CD14-positive monocyte (primary cell): ENCODE measurements at regions not wholly inside any gene's neighbourhood (a gene's known extent, or its start where the extent isn't known, plus 50 kb on each side); places are given as distances from the start of the nearest gene placed in this dataset.

Source experiments
- DNase-seq, 3 donors: peaks; one replicate each; pipeline ENCODE4 v3.0.0-alpha.2; 2011 to 2022
- H2AFZ ChIP-seq: 2 replicates; pipeline ENCODE4 v1.6.0; 2012; ENCODE audit warnings: mild to moderate bottlenecking, low read depth, low read length, inconsistent platforms; ENCODE audit not compliant: insufficient read depth, poor library complexity, severe bottlenecking
- H3K27ac ChIP-seq, 2 donors: 1 replicate in 1 of 2; 2 replicates in 1 of 2; pipeline ENCODE4 v1.5.1; 2012 to 2013; ENCODE audit warnings: low read length in 2 of 2, control low read depth in 1 of 2, inconsistent platforms in 1 of 2, low read depth in 1 of 2, mild to moderate bottlenecking in 1 of 2
- H3K27me3 ChIP-seq, 2 donors: one replicate each; pipeline versions ENCODE4 v1.6.0 to v1.6.1; 2011 to 2013; ENCODE audit warnings: low read length in 2 of 2; ENCODE audit not compliant: control insufficient read depth in 2 of 2, insufficient read depth in 2 of 2
- H3K36me3 ChIP-seq, 2 donors: replicated peaks in 1 of 2; 1 replicate in 1 of 2; 2 replicates in 1 of 2; pipeline versions ENCODE4 v1.5.1 to v1.6.1; 2012 to 2013; ENCODE audit warnings: low read length in 2 of 2, control low read depth in 1 of 2, inconsistent platforms in 1 of 2, mild to moderate bottlenecking in 1 of 2; ENCODE audit not compliant: insufficient read depth in 2 of 2, control insufficient read depth in 1 of 2
- H3K4me1 ChIP-seq, 2 donors: 1 replicate in 1 of 2; 2 replicates in 1 of 2; pipeline versions ENCODE4 v1.5.1 to v1.6.1; 2012 to 2013; ENCODE audit warnings: low read length in 2 of 2, control low read depth in 1 of 2, inconsistent platforms in 1 of 2, mild to moderate bottlenecking in 1 of 2, moderate library complexity in 1 of 2; ENCODE audit not compliant: insufficient read depth in 2 of 2, control insufficient read depth in 1 of 2
- H3K4me2 ChIP-seq: replicated peaks from 2 replicates; pipeline ENCODE3; 2012; ENCODE audit warnings: low read length, moderate library complexity, mild to moderate bottlenecking; ENCODE audit not compliant: poor library complexity, severe bottlenecking; ENCODE audit errors: extremely low read depth
- H3K4me3 ChIP-seq, 3 experiments: fragments of 200-600 bp in 1 of 3; sonication (generic) in 1 of 3; replicated peaks in 1 of 3; 1 replicate in 2 of 3; 2 replicates in 1 of 3; pipeline ENCODE4 v1.5.1; 2011 to 2013; ENCODE audit warnings: low read length in 3 of 3, mild to moderate bottlenecking in 3 of 3, control low read depth in 2 of 3, low read depth in 2 of 3, inconsistent platforms in 1 of 3, moderate library complexity in 1 of 3
- H3K79me2 ChIP-seq: 2 replicates; pipeline ENCODE4 v1.6.0; 2012; ENCODE audit warnings: mild to moderate bottlenecking, control low read depth, inconsistent platforms, low read length, moderate library complexity; ENCODE audit not compliant: insufficient read depth
- H3K9ac ChIP-seq: 2 replicates; pipeline ENCODE4 v1.6.0; 2017; ENCODE audit warnings: low read length, mild to moderate bottlenecking; ENCODE audit not compliant: insufficient read depth, poor library complexity, severe bottlenecking
- H3K9me3 ChIP-seq, 2 donors: replicated peaks in 1 of 2; 1 replicate in 1 of 2; 2 replicates in 1 of 2; pipeline versions ENCODE4 v1.5.1 to v1.6.1; 2012 to 2013; ENCODE audit warnings: low read length in 2 of 2, control low read depth in 1 of 2; ENCODE audit not compliant: control insufficient read depth in 1 of 2, insufficient read depth in 1 of 2
- H4K20me1 ChIP-seq: 2 replicates; pipeline ENCODE4 v1.6.0; 2012; ENCODE audit warnings: mild to moderate bottlenecking, low read length, control low read depth, moderate library complexity; ENCODE audit not compliant: insufficient read depth
- H3K27ac Mint-ChIP-seq, 7 donors: one replicate each; pipeline ENCODE4 v1.8.0; 2020; ENCODE audit warnings: mild to moderate bottlenecking in 7 of 7, mixed read lengths in 7 of 7, moderate library complexity in 6 of 7, inconsistent platforms in 2 of 7
- H3K27me3 Mint-ChIP-seq, 3 donors: one replicate each; pipeline ENCODE4 v1.8.0; 2021 to 2022; ENCODE audit warnings: low read depth in 3 of 3, mild to moderate bottlenecking in 3 of 3, mixed read lengths in 3 of 3, moderate library complexity in 3 of 3, inconsistent platforms in 1 of 3
- H3K36me3 Mint-ChIP-seq, 2 donors: one replicate each; pipeline ENCODE4 v1.8.0; 2020; ENCODE audit warnings: mixed read lengths in 2 of 2, inconsistent platforms in 1 of 2, mild to moderate bottlenecking in 1 of 2
- H3K4me1 Mint-ChIP-seq: one replicate; pipeline ENCODE4 v1.8.0; 2020; ENCODE audit warnings: mild to moderate bottlenecking, mixed read lengths
- H3K4me3 Mint-ChIP-seq, 2 donors: one replicate each; pipeline ENCODE4 v1.8.0; 2020; ENCODE audit warnings: mild to moderate bottlenecking in 2 of 2, mixed read lengths in 2 of 2, moderate library complexity in 1 of 2
- H3K9me3 Mint-ChIP-seq, 7 donors: one replicate each; pipeline ENCODE4 v1.8.0; 2020 to 2022; ENCODE audit warnings: mixed read lengths in 7 of 7, mild to moderate bottlenecking in 6 of 7, moderate library complexity in 6 of 7, inconsistent platforms in 2 of 7
- WGBS: methylation state at CpG from one replicate; pipeline ENCODE4 v1.1.5; 2013; ENCODE audit warnings: missing lambda C conversion rate; ENCODE audit not compliant: insufficient coverage; 5-methylcytosine and 5-hydroxymethylcytosine counted together
- intact Hi-C, 2 donors: fragments of 100-400 bp; cut with micrococcal nuclease; formaldehyde crosslinking; loops; one replicate each; pipeline versions ENCODE4 v1.15.0 to v1.15.1; 2023
- TF ChIP-seq, protein P1 (sequence below): fragments of 200-600 bp; IDR thresholded peaks from one replicate; pipeline ENCODE4 v1.8.0; 2022; ENCODE audit warnings: antibody characterized with exemption, mild to moderate bottlenecking

DNA sequence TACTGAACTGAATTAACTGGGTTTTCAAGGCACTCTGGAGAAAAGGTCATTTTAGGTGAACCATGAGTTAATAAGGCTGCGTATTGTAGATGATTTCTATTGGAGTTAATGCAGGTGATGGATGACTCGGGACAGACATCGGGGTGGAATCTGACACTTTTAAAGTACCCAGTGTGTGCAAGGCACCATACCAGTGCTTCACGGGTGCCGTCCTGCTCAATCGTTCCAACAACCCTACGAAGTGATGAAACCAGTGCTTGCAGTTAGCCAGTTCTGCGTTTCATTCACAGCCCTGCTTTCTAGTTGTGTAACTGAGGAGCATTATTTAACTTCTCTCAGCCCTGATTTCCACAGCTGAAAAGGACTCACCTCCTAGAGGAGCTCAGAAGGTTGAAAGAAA lies 216.5 kb downstream of the BARX2 start:
- Histone ChIP-seq H3K27me3 (no peaks in the 10 kb centered on the region), H3K4me1 (no peaks in the 10 kb centered on the region), H3K36me3 (no peaks in the 10 kb centered on the region), H3K27ac (no peak overlapping the region), H4K20me1 (no peaks in the 10 kb centered on the region), H3K4me2 (no peak overlapping the region), H2AFZ (no peak overlapping the region), H3K4me3 (no peak overlapping the region), H3K79me2 (no peaks in the 10 kb centered on the region), H3K9ac (no peak overlapping the region), H3K9me3 (no peaks in the 10 kb centered on the region)
- Mint-ChIP-seq H3K27ac (no peak overlapping the region), H3K4me3 (no peak overlapping the region), H3K27me3 (no peaks in the 10 kb centered on the region), H3K36me3 (no peaks in the 10 kb centered on the region), H3K9me3 (no peaks in the 10 kb centered on the region), H3K4me1 (no peaks in the 10 kb centered on the region)
- TF ChIP-seq, protein P1, sequence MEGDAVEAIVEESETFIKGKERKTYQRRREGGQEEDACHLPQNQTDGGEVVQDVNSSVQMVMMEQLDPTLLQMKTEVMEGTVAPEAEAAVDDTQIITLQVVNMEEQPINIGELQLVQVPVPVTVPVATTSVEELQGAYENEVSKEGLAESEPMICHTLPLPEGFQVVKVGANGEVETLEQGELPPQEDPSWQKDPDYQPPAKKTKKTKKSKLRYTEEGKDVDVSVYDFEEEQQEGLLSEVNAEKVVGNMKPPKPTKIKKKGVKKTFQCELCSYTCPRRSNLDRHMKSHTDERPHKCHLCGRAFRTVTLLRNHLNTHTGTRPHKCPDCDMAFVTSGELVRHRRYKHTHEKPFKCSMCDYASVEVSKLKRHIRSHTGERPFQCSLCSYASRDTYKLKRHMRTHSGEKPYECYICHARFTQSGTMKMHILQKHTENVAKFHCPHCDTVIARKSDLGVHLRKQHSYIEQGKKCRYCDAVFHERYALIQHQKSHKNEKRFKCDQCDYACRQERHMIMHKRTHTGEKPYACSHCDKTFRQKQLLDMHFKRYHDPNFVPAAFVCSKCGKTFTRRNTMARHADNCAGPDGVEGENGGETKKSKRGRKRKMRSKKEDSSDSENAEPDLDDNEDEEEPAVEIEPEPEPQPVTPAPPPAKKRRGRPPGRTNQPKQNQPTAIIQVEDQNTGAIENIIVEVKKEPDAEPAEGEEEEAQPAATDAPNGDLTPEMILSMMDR = no peak
- WGBS = 94% methylated on average over 3 of the region's 8 CpGs
- intact Hi-C loops = no loop called here
- DNase-seq = no peak

DNA sequence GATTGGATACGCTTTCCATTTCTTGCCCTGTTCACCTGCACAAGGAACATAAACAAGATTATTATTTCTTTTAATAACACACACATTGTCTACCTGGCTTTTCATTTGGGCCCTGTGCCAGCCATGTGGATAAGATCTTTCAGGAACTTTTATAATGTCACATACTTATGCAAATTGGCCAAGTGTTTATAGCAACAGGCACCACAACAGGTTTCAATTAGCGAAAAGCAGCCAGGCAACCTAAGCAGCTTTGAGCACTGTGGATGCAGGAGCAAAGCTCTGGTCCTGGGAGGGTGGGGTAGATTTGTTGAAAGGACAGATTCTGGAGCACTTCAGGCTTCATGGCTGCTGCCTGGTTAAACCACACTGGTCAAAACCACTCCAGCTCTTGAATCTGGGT lies 217.4 kb downstream of the BARX2 start:
- H3K27me3 ChIP-seq = no peaks in the 10 kb centered on the region
- no peaks in the 10 kb centered on the region for H4K20me1 ChIP-seq
- Mint-ChIP-seq H3K36me3 (no peaks in the 10 kb centered on the region), H3K9me3 (peaks cover 0 to 3% (median under 1%) of the 10 kb centered on the region in 7 donors), H3K27ac (no peak overlapping the region), H3K4me3 (no peak overlapping the region), H3K27me3 (peaks cover 0 to 2% (median 0%) of the 10 kb centered on the region in 3 donors), H3K4me1 (no peaks in the 10 kb centered on the region)
- no peak overlapping the region for H3K27ac ChIP-seq
- DNase-seq = no peak
- H3K79me2 ChIP-seq = no peaks in the 10 kb centered on the region
- H3K9me3 ChIP-seq = peaks cover 0 to under 1% of the 10 kb centered on the region in 2 donors
- intact Hi-C loops = no loop called here
- 71% methylated on average over 2 of the region's 2 CpGs for WGBS
- no peaks in the 10 kb centered on the region for H3K4me1 ChIP-seq
- no peak overlapping the region for H2AFZ ChIP-seq
- no peaks in the 10 kb centered on the region for H3K36me3 ChIP-seq
- H3K4me3 ChIP-seq = no peak overlapping the region
- TF ChIP-seq, protein P1 = no peak
- H3K4me2 ChIP-seq = no peak overlapping the region
- no peak overlapping the region for H3K9ac ChIP-seq
